Endothelial cell of umbilical vein (primary cell): ENCODE measurements at regions not wholly inside any gene's neighbourhood (a gene's known extent, or its start where the extent isn't known, plus 50 kb on each side); places are given as distances from the start of the nearest gene placed in this dataset.

ENCODE experiments used
- BruUV-seq: library from RNA; stranded (reverse); fragments of 400-500 nt; replicated peaks from 2 replicates; lab custom pipeline; 2021; lab: Mats Ljungman, UMichigan
- CTCF ChIA-PET: fragments of 300-600, 350-600 bp; sonication (Branson Sonifier 250); formaldehyde crosslinking; loops from one replicate; lab custom pipeline; 2021; ENCODE audit warnings: antibody characterized with exemption, inconsistent platforms; lab: Charles Lee
- POLR2A ChIA-PET: fragments of 300-600, 350-600 bp; sonication (Branson Sonifier 250); formaldehyde crosslinking; loops from one replicate; lab custom pipeline; 2021; ENCODE audit warnings: antibody characterized with exemption, inconsistent platforms; lab: Charles Lee
- DNase-seq: peaks from one replicate; pipeline ENCODE4 v3.0.0-alpha.2; 2011; ENCODE audit warnings: low read depth, low spot score
- FAIRE-seq: peaks from 2 replicates; lab custom pipeline; 2011; peaks lifted over from hg19 to GRCh38; lab: Jason Lieb, UNC
- H2AFZ ChIP-seq: 2 replicates; pipeline ENCODE4 v1.6.0; 2012; ENCODE audit warnings: low read depth, low read length, control low read depth, inconsistent platforms
- H3K27ac ChIP-seq: 2 replicates; pipeline ENCODE4 v1.5.1; 2011; ENCODE audit warnings: low read depth, mild to moderate bottlenecking, control low read depth, low read length, moderate library complexity; ENCODE audit not compliant: insufficient read depth
- H3K27me3 ChIP-seq, 2 experiments: 2 replicates each; pipeline versions ENCODE4 v1.6.0 to v1.6.1; 2011; ENCODE audit warnings: low read length in 2 of 2, mixed read lengths in 1 of 2; ENCODE audit not compliant: control insufficient read depth in 2 of 2, insufficient read depth in 2 of 2
- H3K36me3 ChIP-seq, 2 experiments: 2 replicates in 1 of 2; 3 replicates in 1 of 2; pipeline ENCODE4 v1.5.1; 2011; ENCODE audit warnings: low read length in 2 of 2, mild to moderate bottlenecking in 1 of 2, moderate library complexity in 1 of 2; ENCODE audit not compliant: control insufficient read depth in 2 of 2, insufficient read depth in 2 of 2; ENCODE audit errors: extremely low read depth in 1 of 2
- H3K4me1 ChIP-seq: 3 replicates; pipeline ENCODE4 v1.5.1; 2011; ENCODE audit warnings: mild to moderate bottlenecking, low read length; ENCODE audit not compliant: control insufficient read depth, insufficient read depth; ENCODE audit errors: extremely low read depth
- H3K4me2 ChIP-seq: 2 replicates; pipeline ENCODE4 v1.6.1; 2011; ENCODE audit warnings: low read length, control low read depth, mixed read lengths; ENCODE audit not compliant: insufficient read depth
- H3K4me3 ChIP-seq, 3 experiments: fragments of 200-600 bp in 1 of 3; sonication (generic), shearing (Covaris generic) in 1 of 3; replicated peaks in 1 of 3; 2 replicates each; pipeline ENCODE4 v1.5.1; 2011 to 2016; ENCODE audit warnings: control low read depth in 3 of 3, low read length in 3 of 3, mild to moderate bottlenecking in 2 of 3, inconsistent platforms in 1 of 3, low read depth in 1 of 3, moderate library complexity in 1 of 3; ENCODE audit not compliant: insufficient read depth in 1 of 3
- H3K79me2 ChIP-seq: 2 replicates; pipeline ENCODE4 v1.6.0; 2012; ENCODE audit warnings: low read length, inconsistent platforms; ENCODE audit not compliant: control insufficient read depth, insufficient read depth
- H3K9ac ChIP-seq: replicated peaks from 2 replicates; pipeline ENCODE3; 2011; ENCODE audit warnings: low read length, control low read depth; ENCODE audit not compliant: insufficient read depth; ENCODE audit errors: extremely low read depth
- H3K9me1 ChIP-seq: replicated peaks from 3 replicates; pipeline ENCODE4 v1.6.0; 2011; ENCODE audit warnings: mild to moderate bottlenecking, low read length; ENCODE audit not compliant: control insufficient read depth, insufficient read depth; ENCODE audit errors: extremely low read depth
- H3K9me3 ChIP-seq: replicated peaks from 2 replicates; pipeline ENCODE4 v1.5.1; 2012; ENCODE audit warnings: low read length, inconsistent platforms; ENCODE audit not compliant: control insufficient read depth, insufficient read depth
- H4K20me1 ChIP-seq: replicated peaks from 2 replicates; pipeline ENCODE3; 2011; ENCODE audit warnings: mild to moderate bottlenecking, low read length; ENCODE audit not compliant: control insufficient read depth, insufficient read depth; ENCODE audit errors: extremely low read depth
- EZH2 ChIP-seq: IDR thresholded peaks from 2 replicates; pipeline ENCODE4 v1.6.1; 2012; ENCODE audit warnings: borderline replicate concordance, low read depth, mild to moderate bottlenecking, moderate library complexity, low read length, inconsistent platforms; ENCODE audit not compliant: severe bottlenecking
- FOS ChIP-seq: IDR thresholded peaks from 2 replicates; pipeline ENCODE4 v1.6.1; 2011; ENCODE audit warnings: mild to moderate bottlenecking, low read length, moderate library complexity, borderline replicate concordance; ENCODE audit not compliant: insufficient read depth
- GATA2 ChIP-seq: IDR thresholded peaks from 2 replicates; pipeline ENCODE4 v1.7.0; 2011; ENCODE audit warnings: low read depth, mild to moderate bottlenecking, moderate library complexity, mixed read lengths, low read length; ENCODE audit not compliant: insufficient read length, insufficient read depth
- JUN ChIP-seq: IDR thresholded peaks from 2 replicates; pipeline ENCODE4 v1.6.1; 2011; ENCODE audit warnings: borderline replicate concordance, low read depth; ENCODE audit not compliant: insufficient read length, insufficient read depth
- MYC ChIP-seq: IDR thresholded peaks from one replicate; pipeline ENCODE4 v1.6.1; 2011; ENCODE audit warnings: mild to moderate bottlenecking, low read depth, low read length
- POLR2A ChIP-seq: IDR thresholded peaks from 2 replicates; pipeline ENCODE4 v1.6.1; 2012; ENCODE audit warnings: low read depth, mild to moderate bottlenecking, control low read depth, low read length
- POLR2AphosphoS5 ChIP-seq: IDR thresholded peaks from 2 replicates; pipeline ENCODE4 v1.6.1; 2012; ENCODE audit warnings: low read depth, mild to moderate bottlenecking, control low read depth, low read length, moderate library complexity; ENCODE audit not compliant: insufficient read depth
- dilution Hi-C: fragments of 300-500 bp; cut with MboI; formaldehyde crosslinking; loops from one replicate; pipeline ENCODE4 v1.15.0; 2019; ENCODE audit warnings: low sequenced_read_pairs; ENCODE audit not compliant: extremely low pct_ligation_motif_present
- intact Hi-C: fragments of 100-400 bp; cut with micrococcal nuclease; formaldehyde crosslinking; loops from one replicate; pipeline ENCODE4 v1.10.0; 2022
- TF ChIP-seq, protein P1 (sequence below), 2 donors: IDR thresholded peaks; 1 replicate in 1 of 2; 2 replicates in 1 of 2; pipeline ENCODE4 v1.5.1; 2011; ENCODE audit warnings: low read length in 2 of 2, mild to moderate bottlenecking in 2 of 2, moderate library complexity in 2 of 2, control low read depth in 1 of 2, inconsistent platforms in 1 of 2, low read depth in 1 of 2; ENCODE audit not compliant: insufficient read depth in 1 of 2; ENCODE audit errors: extremely low read depth in 1 of 2

DNA sequence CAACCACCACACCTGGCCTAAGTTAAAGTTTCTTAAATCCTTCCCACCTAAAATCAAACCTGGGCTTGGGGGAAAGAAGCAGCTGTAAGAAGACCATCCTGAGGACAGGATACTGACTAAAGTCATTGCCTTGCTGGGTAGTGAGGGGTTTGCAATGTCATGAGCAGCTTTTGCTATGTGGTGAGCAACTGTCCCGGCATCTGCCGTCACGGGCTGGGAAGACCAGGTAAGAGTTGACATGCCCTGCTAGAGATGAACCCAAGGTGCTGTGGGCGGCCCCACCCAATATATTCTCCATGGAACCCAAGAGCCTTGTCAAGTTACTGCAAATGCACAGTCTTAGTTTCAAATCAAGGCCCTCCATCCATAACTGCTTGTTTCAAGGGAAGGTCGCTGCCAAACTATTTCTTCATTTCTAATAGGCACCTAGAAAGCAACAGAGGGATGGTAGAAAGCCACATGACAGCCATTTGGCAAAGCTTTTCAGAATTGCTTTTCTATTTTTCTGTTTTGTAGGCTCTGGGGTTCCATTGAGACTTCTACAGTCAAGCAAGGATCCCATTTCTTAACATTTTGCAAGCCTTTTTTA lies 357.8 kb upstream of the JARID2 start:
- intact Hi-C loops, result no loop called here
- FAIRE-seq, result no peak
- H3K9me1 ChIP-seq, result no peaks in the 10 kb centered on the region

DNA sequence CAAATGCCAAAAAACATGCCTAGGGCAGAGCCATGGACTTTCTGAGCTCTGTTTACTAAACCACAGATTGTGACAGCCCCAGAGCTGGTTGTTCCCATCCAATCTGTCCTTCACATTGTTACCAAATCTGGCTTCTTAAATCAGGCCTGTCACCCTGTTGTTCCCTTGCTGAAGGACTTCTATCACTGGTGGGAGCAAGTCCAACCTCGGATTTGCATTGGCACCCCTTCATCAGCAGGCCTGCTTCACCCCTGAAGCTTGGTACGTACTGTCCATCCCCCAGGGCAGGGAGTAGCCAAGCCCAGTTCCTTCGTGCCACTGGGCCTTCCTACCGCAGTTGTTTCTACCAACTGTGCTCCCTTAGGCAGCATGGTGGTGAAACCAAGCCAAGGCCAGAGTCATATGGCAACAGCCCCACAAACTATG lies 357.3 kb upstream of the JARID2 start:
- TF ChIP-seq POLR2A, result no peak
- no peak for TF ChIP-seq FOS
- TF ChIP-seq MYC, result no peak
- TF ChIP-seq EZH2, result no peak
- TF ChIP-seq, protein P1, sequence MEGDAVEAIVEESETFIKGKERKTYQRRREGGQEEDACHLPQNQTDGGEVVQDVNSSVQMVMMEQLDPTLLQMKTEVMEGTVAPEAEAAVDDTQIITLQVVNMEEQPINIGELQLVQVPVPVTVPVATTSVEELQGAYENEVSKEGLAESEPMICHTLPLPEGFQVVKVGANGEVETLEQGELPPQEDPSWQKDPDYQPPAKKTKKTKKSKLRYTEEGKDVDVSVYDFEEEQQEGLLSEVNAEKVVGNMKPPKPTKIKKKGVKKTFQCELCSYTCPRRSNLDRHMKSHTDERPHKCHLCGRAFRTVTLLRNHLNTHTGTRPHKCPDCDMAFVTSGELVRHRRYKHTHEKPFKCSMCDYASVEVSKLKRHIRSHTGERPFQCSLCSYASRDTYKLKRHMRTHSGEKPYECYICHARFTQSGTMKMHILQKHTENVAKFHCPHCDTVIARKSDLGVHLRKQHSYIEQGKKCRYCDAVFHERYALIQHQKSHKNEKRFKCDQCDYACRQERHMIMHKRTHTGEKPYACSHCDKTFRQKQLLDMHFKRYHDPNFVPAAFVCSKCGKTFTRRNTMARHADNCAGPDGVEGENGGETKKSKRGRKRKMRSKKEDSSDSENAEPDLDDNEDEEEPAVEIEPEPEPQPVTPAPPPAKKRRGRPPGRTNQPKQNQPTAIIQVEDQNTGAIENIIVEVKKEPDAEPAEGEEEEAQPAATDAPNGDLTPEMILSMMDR (IDR thresholded peaks at IDR 0.05; ENCODE audit: extremely low read depth in 1 of 2, insufficient read depth in 1 of 2, low read depth in 1 of 2, low read length in 2 of 2), result no peak
- no peak for TF ChIP-seq POLR2AphosphoS5
- TF ChIP-seq JUN, result no peak
- TF ChIP-seq GATA2, result no peak
- Histone ChIP-seq H3K9ac (no peak overlapping the region), H3K9me1 (no peaks in the 10 kb centered on the region), H3K4me3 (no peak overlapping the region), H2AFZ (no peak overlapping the region), H3K9me3 (no peaks in the 10 kb centered on the region), H3K36me3 (no peaks in the 10 kb centered on the region), H3K4me1 (no peaks in the 10 kb centered on the region), H3K27me3 (no peaks in the 10 kb centered on the region), H4K20me1 (no peaks in the 10 kb centered on the region), H3K4me2 (no peak overlapping the region), H3K79me2 (no peaks in the 10 kb centered on the region), H3K27ac (no peak overlapping the region)
- CTCF ChIA-PET, result no interaction called here
- BruUV-seq, result no TSS peak
- intact Hi-C loops, result no loop called here
- dilution Hi-C loops, result no loop called here
- FAIRE-seq, result no peak
- POLR2A ChIA-PET, result no interaction called here
- no peak for DNase-seq

More for the DNA sequence above, 357.8 kb upstream of the JARID2 start:
- H3K79me2 ChIP-seq, result no peaks in the 10 kb centered on the region
- no peaks in the 10 kb centered on the region for H3K9me3 ChIP-seq
- no peaks in the 10 kb centered on the region for H3K27me3 ChIP-seq
- H3K4me2 ChIP-seq, result no peak overlapping the region
- dilution Hi-C loops, result no loop called here
- H3K4me3 ChIP-seq, result no peak overlapping the region
- POLR2A ChIA-PET, result no interaction called here
- no peak overlapping the region for H3K27ac ChIP-seq
- H4K20me1 ChIP-seq, result no peaks in the 10 kb centered on the region
- BruUV-seq, result no TSS peak
- H3K4me1 ChIP-seq, result no peaks in the 10 kb centered on the region
- no peak for DNase-seq
- no peak overlapping the region for H2AFZ ChIP-seq
- CTCF ChIA-PET, result no interaction called here
- H3K36me3 ChIP-seq, result no peaks in the 10 kb centered on the region
- TF ChIP-seq MYC (no peak), FOS (no peak), POLR2AphosphoS5 (no peak), POLR2A (no peak), GATA2 (no peak)
- H3K9ac ChIP-seq, result no peak overlapping the region
